Endometrium (tissue), 2 donors: ENCODE measurements at regions not wholly inside any gene's neighbourhood (a gene's known extent, or its start where the extent isn't known, plus 50 kb on each side); places are given as distances from the start of the nearest gene placed in this dataset.
"Not testable (repeated sequence)": the region's sequence is repeated elsewhere in the genome, so short reads cannot be mapped to it uniquely, and the experiment has no call there.

Experiments used
- FAIRE-seq: peaks from 2 replicates; lab custom pipeline; 2012; peaks lifted over from hg19 to GRCh38; lab: Jason Lieb, UNC
- donor health status: control.
- donor health status: control.

- no peak for FAIRE-seq
Observed at GRCh38 chr2:53356291-53356905, 411.2 kb upstream of the CHAC2 start.

- FAIRE-seq = no peak
Observed at GRCh38 chr2:53353135-53354114, 414.2 kb upstream of the CHAC2 start.

GRCh38 chr2:53347269-53347668, 420.3 kb upstream of the CHAC2 start:
- no peak for FAIRE-seq

- FAIRE-seq = no peak
Observed at GRCh38 chr2:53342248-53342647, 425.4 kb upstream of the CHAC2 start.

- FAIRE-seq = no peak
Observed at GRCh38 chr2:53334610-53335009, 433.0 kb upstream of the CHAC2 start.

GRCh38 chr2:53331667-53332066, 435.9 kb upstream of the CHAC2 start:
- no peak for FAIRE-seq

- FAIRE-seq = no peak
Observed at GRCh38 chr2:53317861-53318260, 449.7 kb upstream of the CHAC2 start.

GRCh38 chr2:53315149-53315548, 452.5 kb upstream of the CHAC2 start:
- no peak for FAIRE-seq

GRCh38 chr2:53314718-53315117, 452.9 kb upstream of the CHAC2 start:
- no peak for FAIRE-seq

GRCh38 chr2:53313644-53314043, 454.0 kb upstream of the CHAC2 start:
- FAIRE-seq = not testable (repeated sequence)

GRCh38 chr2:53312721-53313120, 454.9 kb upstream of the CHAC2 start:
- no peak for FAIRE-seq

GRCh38 chr2:53312181-53312580, 455.4 kb upstream of the CHAC2 start:
- no peak for FAIRE-seq

GRCh38 chr2:53303012-53303578, 464.5 kb upstream of the CHAC2 start:
- FAIRE-seq = no peak

- no peak for FAIRE-seq
Observed at GRCh38 chr2:53302455-53302854, 465.1 kb upstream of the CHAC2 start.

GRCh38 chr2:53289309-53290006, 478.1 kb upstream of the CHAC2 start:
- FAIRE-seq = no peak

GRCh38 chr2:53286345-53286744, 481.3 kb upstream of the CHAC2 start:
- no peak for FAIRE-seq

GRCh38 chr2:53275743-53276142, 491.9 kb upstream of the CHAC2 start:
- no peak for FAIRE-seq

GRCh38 chr2:53268626-53269025, 499.0 kb upstream of the CHAC2 start:
- FAIRE-seq = no peak

- no peak for FAIRE-seq
Observed at GRCh38 chr2:53268086-53268485, 499.5 kb upstream of the CHAC2 start.

- FAIRE-seq = no peak
Observed at GRCh38 chr2:53265544-53266299, 501.9 kb upstream of the CHAC2 start.

- no peak for FAIRE-seq
Observed at GRCh38 chr2:53260568-53260967, 507.0 kb upstream of the CHAC2 start.
